VCaP (cell line): ENCODE measurements at regions not wholly inside any gene's neighbourhood (a gene's known extent, or its start where the extent isn't known, plus 50 kb on each side); places are given as distances from the start of the nearest gene placed in this dataset.
"Not testable (repeated sequence)": the region's sequence is repeated elsewhere in the genome, so short reads cannot be mapped to it uniquely, and the experiment has no call there.

ENCODE experiments used
- H3K27ac ChIP-seq: fragments of 450-650 bp; 2 replicates; pipeline ENCODE4 v1.5.1; 2017
- TF ChIP-seq, protein P1 (sequence below): fragments of 450-650 bp; conservative IDR thresholded peaks from 2 replicates; pipeline ENCODE4 v1.5.1; 2017; ENCODE audit warnings: mild to moderate bottlenecking, moderate library complexity

GRCh38 chr15:45868109-45868691, 233.4 kb downstream of the SQOR start:
- TF ChIP-seq, protein P1, sequence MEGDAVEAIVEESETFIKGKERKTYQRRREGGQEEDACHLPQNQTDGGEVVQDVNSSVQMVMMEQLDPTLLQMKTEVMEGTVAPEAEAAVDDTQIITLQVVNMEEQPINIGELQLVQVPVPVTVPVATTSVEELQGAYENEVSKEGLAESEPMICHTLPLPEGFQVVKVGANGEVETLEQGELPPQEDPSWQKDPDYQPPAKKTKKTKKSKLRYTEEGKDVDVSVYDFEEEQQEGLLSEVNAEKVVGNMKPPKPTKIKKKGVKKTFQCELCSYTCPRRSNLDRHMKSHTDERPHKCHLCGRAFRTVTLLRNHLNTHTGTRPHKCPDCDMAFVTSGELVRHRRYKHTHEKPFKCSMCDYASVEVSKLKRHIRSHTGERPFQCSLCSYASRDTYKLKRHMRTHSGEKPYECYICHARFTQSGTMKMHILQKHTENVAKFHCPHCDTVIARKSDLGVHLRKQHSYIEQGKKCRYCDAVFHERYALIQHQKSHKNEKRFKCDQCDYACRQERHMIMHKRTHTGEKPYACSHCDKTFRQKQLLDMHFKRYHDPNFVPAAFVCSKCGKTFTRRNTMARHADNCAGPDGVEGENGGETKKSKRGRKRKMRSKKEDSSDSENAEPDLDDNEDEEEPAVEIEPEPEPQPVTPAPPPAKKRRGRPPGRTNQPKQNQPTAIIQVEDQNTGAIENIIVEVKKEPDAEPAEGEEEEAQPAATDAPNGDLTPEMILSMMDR, result no peak
- no peak overlapping the region for H3K27ac ChIP-seq

- TF ChIP-seq, protein P1, result no peak
- H3K27ac ChIP-seq, result no peak overlapping the region
Observed at GRCh38 chr15:45869034-45869668, 234.3 kb downstream of the SQOR start.

GRCh38 chr15:45871121-45871855, 236.5 kb downstream of the SQOR start:
- no peak overlapping the region for H3K27ac ChIP-seq
- TF ChIP-seq, protein P1, result no peak

- H3K27ac ChIP-seq, result no peak overlapping the region
- TF ChIP-seq, protein P1, result no peak
Observed at GRCh38 chr15:45873781-45874180, 239.0 kb downstream of the SQOR start.

DNA sequence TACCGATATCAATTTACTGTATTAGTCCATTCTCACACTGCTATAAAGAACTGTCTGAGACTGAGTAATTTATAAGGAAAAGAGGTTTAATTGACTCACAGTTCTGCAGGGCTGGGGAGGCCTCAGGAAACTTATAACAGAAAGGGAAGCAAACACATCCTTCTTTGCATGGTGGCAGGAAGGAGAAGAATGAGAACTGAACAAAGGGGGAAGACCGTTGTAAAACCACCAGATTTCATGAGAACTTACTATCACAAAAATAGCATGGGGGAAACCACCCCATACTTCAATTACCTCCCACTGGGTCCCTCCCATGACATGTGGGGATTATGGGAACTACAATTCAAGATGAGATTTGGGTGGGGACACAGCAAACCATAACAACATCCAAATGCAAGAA, 239.7 kb downstream of the SQOR start:
- not testable (repeated sequence) for H3K27ac ChIP-seq

- TF ChIP-seq, protein P1, result no peak
- H3K27ac ChIP-seq, result no peak overlapping the region
Observed at GRCh38 chr15:45884289-45884688, 249.5 kb downstream of the SQOR start.

GRCh38 chr15:45884755-45885445, 250.1 kb downstream of the SQOR start:
- TF ChIP-seq, protein P1, result no peak
- no peak overlapping the region for H3K27ac ChIP-seq
